H9 (cell line): ENCODE measurements at regions not wholly inside any gene's neighbourhood (a gene's known extent, or its start where the extent isn't known, plus 50 kb on each side); places are given as distances from the start of the nearest gene placed in this dataset.

Experiments used
- DNase-seq: peaks from one replicate; pipeline ENCODE4 v3.0.0-alpha.2; 2017
- H2AFZ ChIP-seq: one replicate; pipeline ENCODE4 v1.6.1; 2013; ENCODE audit warnings: mild to moderate bottlenecking, low read length, control low read depth, moderate library complexity
- H2AK5ac ChIP-seq: 2 replicates; pipeline ENCODE4 v1.6.1; 2013; ENCODE audit warnings: low read length, control low read depth, mixed read lengths; ENCODE audit not compliant: insufficient read length
- H2BK120ac ChIP-seq: one replicate; pipeline ENCODE4 v1.6.1; 2013; ENCODE audit warnings: low read depth, mild to moderate bottlenecking, low read length, control low read depth, inconsistent platforms; ENCODE audit not compliant: poor library complexity, severe bottlenecking
- H2BK12ac ChIP-seq: 2 replicates; pipeline ENCODE4 v1.6.1; 2013; ENCODE audit warnings: low read length, control low read depth, mixed read lengths, low read depth; ENCODE audit not compliant: insufficient read length
- H2BK15ac ChIP-seq: 2 replicates; pipeline ENCODE4 v1.6.1; 2013; ENCODE audit warnings: low read depth, low read length, control low read depth
- H2BK20ac ChIP-seq: one replicate; pipeline ENCODE4 v1.6.1; 2013; ENCODE audit warnings: low read depth, mild to moderate bottlenecking, low read length, control low read depth, inconsistent platforms; ENCODE audit not compliant: poor library complexity, severe bottlenecking
- H2BK5ac ChIP-seq: 2 replicates; pipeline ENCODE4 v1.6.1; 2013; ENCODE audit warnings: low read length, control low read depth, mixed read lengths; ENCODE audit not compliant: insufficient read length
- H3K14ac ChIP-seq: 2 replicates; pipeline ENCODE4 v1.6.1; 2013; ENCODE audit warnings: low read length, control low read depth; ENCODE audit not compliant: insufficient read depth
- H3K18ac ChIP-seq: 2 replicates; pipeline ENCODE4 v1.6.1; 2013; ENCODE audit warnings: low read depth, mild to moderate bottlenecking, mixed read lengths, low read length, control low read depth; ENCODE audit not compliant: insufficient read length
- H3K23ac ChIP-seq: 2 replicates; pipeline ENCODE4 v1.6.1; 2013; ENCODE audit warnings: low read length, control low read depth, mixed read lengths, low read depth; ENCODE audit not compliant: insufficient read length
- H3K23me2 ChIP-seq: 2 replicates; pipeline ENCODE4 v1.6.1; 2013; ENCODE audit warnings: low read depth, mild to moderate bottlenecking, mixed read lengths, low read length, control low read depth; ENCODE audit not compliant: insufficient read length, poor library complexity, severe bottlenecking
- H3K27ac ChIP-seq: 2 replicates; pipeline ENCODE4 v1.5.1; 2013; ENCODE audit warnings: low read length, control low read depth, mixed read lengths, low read depth; ENCODE audit not compliant: insufficient read length
- H3K27me3 ChIP-seq: 2 replicates; pipeline ENCODE4 v1.6.1; 2013; ENCODE audit warnings: low read length, control low read depth, inconsistent platforms; ENCODE audit not compliant: insufficient read depth
- H3K4ac ChIP-seq: 2 replicates; pipeline ENCODE4 v1.6.1; 2013; ENCODE audit warnings: low read depth, mild to moderate bottlenecking, control low read depth, inconsistent platforms, low read length, moderate library complexity
- H3K4me1 ChIP-seq: 2 replicates; pipeline ENCODE4 v1.6.1; 2013; ENCODE audit warnings: low read length, control low read depth, inconsistent platforms; ENCODE audit not compliant: insufficient read depth
- H3K4me2 ChIP-seq: 2 replicates; pipeline ENCODE4 v1.6.1; 2013; ENCODE audit warnings: low read length, control low read depth, mixed read lengths; ENCODE audit not compliant: insufficient read length, insufficient read depth
- H3K56ac ChIP-seq: 2 replicates; pipeline ENCODE4 v1.6.1; 2013; ENCODE audit warnings: low read depth, mild to moderate bottlenecking, mixed read lengths, low read length, control low read depth; ENCODE audit not compliant: insufficient read length
- H3K79me1 ChIP-seq: 2 replicates; pipeline ENCODE4 v1.6.1; 2013; ENCODE audit warnings: low read depth, mild to moderate bottlenecking, moderate library complexity, low read length, control low read depth, inconsistent platforms; ENCODE audit not compliant: insufficient read depth, poor library complexity, severe bottlenecking
- H3K79me2 ChIP-seq: 2 replicates; pipeline ENCODE4 v1.6.1; 2013; ENCODE audit warnings: low read length, control low read depth, inconsistent platforms; ENCODE audit not compliant: insufficient read depth
- H3K9ac ChIP-seq: 2 replicates; pipeline ENCODE4 v1.6.1; 2013; ENCODE audit warnings: low read length, control low read depth, mixed read lengths; ENCODE audit not compliant: insufficient read length; ENCODE audit errors: extremely low read depth
- H3K9me3 ChIP-seq: one replicate; pipeline ENCODE4 v1.6.1; 2013; ENCODE audit warnings: low read depth, low read length, inconsistent platforms; ENCODE audit not compliant: control insufficient read depth
- H3T11ph ChIP-seq: one replicate; pipeline ENCODE4 v1.6.1; 2013; ENCODE audit warnings: mild to moderate bottlenecking, low read length, control low read depth, inconsistent platforms
- H4K20me1 ChIP-seq: one replicate; pipeline ENCODE4 v1.6.1; 2013; ENCODE audit not compliant: control insufficient read depth, insufficient read length, insufficient read depth
- H4K5ac ChIP-seq: 2 replicates; pipeline ENCODE4 v1.6.1; 2013; ENCODE audit warnings: low read depth, mild to moderate bottlenecking, mixed read lengths, low read length, control low read depth; ENCODE audit not compliant: insufficient read length
- H4K8ac ChIP-seq: replicated peaks from 2 replicates; pipeline ENCODE4 v1.6.1; 2013; ENCODE audit warnings: low read length, control low read depth, mixed read lengths, low read depth; ENCODE audit not compliant: insufficient read length
- H4K91ac ChIP-seq: 2 replicates; pipeline ENCODE4 v1.6.1; 2013; ENCODE audit warnings: low read depth, mild to moderate bottlenecking, moderate library complexity, mixed read lengths, low read length, control low read depth; ENCODE audit not compliant: insufficient read length
- H3K27ac Mint-ChIP-seq, 3 experiments: 2 replicates in 2 of 3; 3 replicates in 1 of 3; pipeline ENCODE4 v1.8.0; 2020 to 2021; ENCODE audit warnings: mixed read lengths in 3 of 3, mild to moderate bottlenecking in 1 of 3, moderate library complexity in 1 of 3
- H3K27me3 Mint-ChIP-seq: 2 replicates; pipeline ENCODE4 v1.8.0; 2021; ENCODE audit warnings: low read depth, mild to moderate bottlenecking, moderate library complexity, mixed read lengths
- H3K36me3 Mint-ChIP-seq, 3 experiments: 2 replicates in 2 of 3; 3 replicates in 1 of 3; pipeline ENCODE4 v1.8.0; 2020 to 2021; ENCODE audit warnings: low read depth in 3 of 3, mixed read lengths in 3 of 3; ENCODE audit not compliant: insufficient read depth in 1 of 3
- H3K4me1 Mint-ChIP-seq, 2 experiments: 2 replicates each; pipeline ENCODE4 v1.8.0; 2020; ENCODE audit warnings: mixed read lengths in 2 of 2
- H3K4me3 Mint-ChIP-seq, 2 experiments: 2 replicates in 1 of 2; 3 replicates in 1 of 2; pipeline ENCODE4 v1.8.0; 2020 to 2021; ENCODE audit warnings: mild to moderate bottlenecking in 2 of 2, mixed read lengths in 2 of 2, moderate library complexity in 1 of 2
- H3K9me3 Mint-ChIP-seq, 2 experiments: 2 replicates in 1 of 2; 3 replicates in 1 of 2; pipeline ENCODE4 v1.8.0; 2020; ENCODE audit warnings: mild to moderate bottlenecking in 2 of 2, mixed read lengths in 2 of 2, moderate library complexity in 1 of 2
- CTCF ChIP-seq: fragments of 200-600 bp; sonication (generic); conservative IDR thresholded peaks from 3 replicates; pipeline ENCODE4 v1.8.0; 2021; ENCODE audit warnings: antibody characterized with exemption, mild to moderate bottlenecking
- WGBS: extraction: QIAGEN DNeasy Blood & Tissue Kit; methylation state at CpG from one replicate; pipeline ENCODE4 v1.1.7; 2013; ENCODE audit warnings: missing lambda C conversion rate, low lambda C conversion rate, mixed read lengths; ENCODE audit not compliant: insufficient read length; ENCODE audit errors: extremely low coverage; 5-methylcytosine and 5-hydroxymethylcytosine counted together

GRCh38 chrX:118215346-118215745, 98.7 kb upstream of the KLHL13 start:
- no peaks in the 10 kb centered on the region for H4K20me1 ChIP-seq
- H3K4me1 ChIP-seq, result no peaks in the 10 kb centered on the region
- no peaks in the 10 kb centered on the region for H3K23me2 ChIP-seq
- no peaks in the 10 kb centered on the region for H3K79me1 ChIP-seq
- H2BK12ac ChIP-seq, result no peak overlapping the region
- H3K27me3 ChIP-seq, result no peaks in the 10 kb centered on the region
- H3K18ac ChIP-seq, result no peak overlapping the region
- H3T11ph ChIP-seq, result no peak overlapping the region
- no peak overlapping the region for H2BK120ac ChIP-seq
- H3K9ac ChIP-seq, result no peak overlapping the region
- H3K27me3 Mint-ChIP-seq, result no peaks in the 10 kb centered on the region; the same call in 1 of the 2 replicates
- H3K4me2 ChIP-seq, result no peak overlapping the region
- peaks cover 9 to 11% of the 10 kb centered on the region in 2 experiments for H3K4me1 Mint-ChIP-seq
- H3K9me3 Mint-ChIP-seq, result peaks cover 0 to 50% of the 10 kb centered on the region in 2 experiments; a peak in 3 of 5 replicates
- no peak overlapping the region for H3K27ac ChIP-seq
- H3K4ac ChIP-seq, result no peak overlapping the region
- H2BK5ac ChIP-seq, result no peak overlapping the region
- no peak overlapping the region for H4K5ac ChIP-seq
- no peak overlapping the region for H2BK15ac ChIP-seq
- H2AK5ac ChIP-seq, result no peak overlapping the region
- H3K27ac Mint-ChIP-seq, result no peak overlapping the region
- H3K23ac ChIP-seq, result no peak overlapping the region
- no peak overlapping the region for H4K8ac ChIP-seq
- H3K36me3 Mint-ChIP-seq, result peaks cover 0 to 4% (median 0%) of the 10 kb centered on the region in 3 experiments; a peak in 1 of 7 replicates
- no peak overlapping the region for H3K14ac ChIP-seq
- no peak overlapping the region for H3K56ac ChIP-seq
- no CpG with 5 or more reads among the region's 2 CpGs for WGBS
- DNase-seq, result no peak
- peaks cover 36% of the 10 kb centered on the region for H3K9me3 ChIP-seq
- H3K4me3 Mint-ChIP-seq, result no peak overlapping the region
- no peak for TF ChIP-seq CTCF
- H3K79me2 ChIP-seq, result no peaks in the 10 kb centered on the region
- H2AFZ ChIP-seq, result no peak overlapping the region
- no peak overlapping the region for H4K91ac ChIP-seq
- no peak overlapping the region for H2BK20ac ChIP-seq
